ENCODE measurements at regions not wholly inside any gene's neighbourhood (a gene's known extent, or its start where the extent isn't known, plus 50 kb on each side); places are given as distances from the start of the nearest gene placed in this dataset.

DNA sequence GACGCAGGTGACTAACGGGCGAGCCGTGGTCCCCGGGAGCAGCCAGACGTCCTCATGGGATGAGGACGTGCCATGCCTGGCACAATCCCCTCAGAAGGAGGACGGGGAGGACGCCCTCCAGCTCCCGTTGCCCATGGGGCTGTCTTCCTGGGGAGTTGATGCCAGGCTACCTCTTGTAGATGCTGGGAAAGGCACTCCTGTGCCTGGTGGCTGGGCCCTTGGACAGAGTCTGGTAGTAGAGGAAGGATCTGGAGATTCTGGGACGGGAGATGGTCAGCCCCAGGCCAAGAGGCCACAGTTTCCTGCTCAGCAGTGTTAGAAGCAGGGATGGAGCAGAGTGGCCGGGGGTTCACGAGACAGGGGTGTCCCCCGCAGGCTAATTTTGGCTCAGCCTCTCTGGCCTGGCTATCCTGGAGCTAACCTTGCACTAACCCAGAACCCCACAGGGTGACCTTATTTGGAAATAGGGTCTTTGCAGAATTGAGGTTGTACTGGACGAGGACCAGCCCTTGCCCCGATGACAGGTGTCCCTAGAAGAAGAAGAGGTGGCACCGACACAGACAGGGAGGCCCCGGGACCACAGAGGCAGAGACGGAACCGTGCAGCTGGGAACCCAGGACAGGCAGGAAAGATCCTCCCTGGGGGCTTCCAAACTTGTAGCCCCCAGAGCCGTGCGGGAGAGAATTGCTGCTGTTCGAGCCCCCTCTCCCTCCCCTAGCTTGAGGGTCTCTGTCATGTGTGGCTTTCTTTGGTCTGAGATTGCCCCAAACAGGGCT lies 50.1 kb upstream of the ADRA2C start:
- no peaks in the 10 kb centered on the region for H3K27me3 ChIP-seq
- H3K4me3 ChIP-seq = no peak overlapping the region
- no peak for DNase-seq
- no peaks in the 10 kb centered on the region for H3K9me3 ChIP-seq
- H3K27ac ChIP-seq = no peak overlapping the region
- TF ChIP-seq, protein P1, sequence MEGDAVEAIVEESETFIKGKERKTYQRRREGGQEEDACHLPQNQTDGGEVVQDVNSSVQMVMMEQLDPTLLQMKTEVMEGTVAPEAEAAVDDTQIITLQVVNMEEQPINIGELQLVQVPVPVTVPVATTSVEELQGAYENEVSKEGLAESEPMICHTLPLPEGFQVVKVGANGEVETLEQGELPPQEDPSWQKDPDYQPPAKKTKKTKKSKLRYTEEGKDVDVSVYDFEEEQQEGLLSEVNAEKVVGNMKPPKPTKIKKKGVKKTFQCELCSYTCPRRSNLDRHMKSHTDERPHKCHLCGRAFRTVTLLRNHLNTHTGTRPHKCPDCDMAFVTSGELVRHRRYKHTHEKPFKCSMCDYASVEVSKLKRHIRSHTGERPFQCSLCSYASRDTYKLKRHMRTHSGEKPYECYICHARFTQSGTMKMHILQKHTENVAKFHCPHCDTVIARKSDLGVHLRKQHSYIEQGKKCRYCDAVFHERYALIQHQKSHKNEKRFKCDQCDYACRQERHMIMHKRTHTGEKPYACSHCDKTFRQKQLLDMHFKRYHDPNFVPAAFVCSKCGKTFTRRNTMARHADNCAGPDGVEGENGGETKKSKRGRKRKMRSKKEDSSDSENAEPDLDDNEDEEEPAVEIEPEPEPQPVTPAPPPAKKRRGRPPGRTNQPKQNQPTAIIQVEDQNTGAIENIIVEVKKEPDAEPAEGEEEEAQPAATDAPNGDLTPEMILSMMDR (IDR thresholded peaks at IDR 0.05) = no peak
- intact Hi-C loops (cut with DNase I) = no loop called here
- no peaks in the 10 kb centered on the region for H3K36me3 ChIP-seq
- H3K4me1 ChIP-seq = no peaks in the 10 kb centered on the region
- H3K9ac ChIP-seq (ENCODE audit: low read depth in 2 of 2, low read length in 2 of 2) = no peak overlapping the region

DNA sequence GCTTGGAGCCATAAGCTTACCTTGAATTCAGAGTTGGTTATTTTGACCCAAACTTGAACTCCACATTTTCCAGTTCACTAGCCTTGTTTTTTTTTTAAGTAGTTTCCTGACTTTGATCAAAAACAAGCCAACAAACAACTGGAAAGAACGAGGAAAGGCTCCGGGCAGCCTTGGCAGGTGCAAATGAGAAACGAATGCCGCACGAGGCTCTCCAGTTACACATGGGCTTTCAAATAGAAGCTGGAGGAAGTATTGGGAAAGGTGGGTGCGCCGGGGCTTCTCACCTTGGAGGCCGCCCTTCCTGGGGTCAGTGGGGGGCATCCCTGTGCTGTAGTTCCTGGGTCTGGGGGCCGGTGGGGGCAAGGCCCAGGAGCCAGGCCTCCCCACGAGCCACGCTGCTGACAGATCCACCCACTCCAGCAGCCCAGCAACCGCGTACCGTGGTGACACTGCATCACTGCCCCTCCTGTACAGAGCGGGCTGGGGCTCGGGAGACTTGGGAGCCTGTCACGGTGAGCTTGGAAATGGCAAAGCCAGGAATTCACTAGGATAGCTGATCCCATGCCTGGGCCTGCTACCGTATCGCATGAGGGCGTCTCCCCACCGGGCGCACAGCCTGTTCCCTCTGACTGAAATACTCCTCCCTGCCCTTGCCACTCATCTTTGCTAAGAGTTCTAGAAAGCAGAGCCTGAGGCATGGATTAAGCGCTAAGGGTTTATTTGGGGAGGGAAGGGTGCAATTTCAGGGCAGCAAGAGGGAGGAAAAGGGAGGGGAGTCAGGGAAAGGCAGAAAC lies 50.9 kb upstream of the ADRA2C start:
- Histone ChIP-seq H3K36me3 (no peaks in the 10 kb centered on the region), H3K27me3 (no peaks in the 10 kb centered on the region), H3K9me3 (no peaks in the 10 kb centered on the region), H3K4me1 (no peaks in the 10 kb centered on the region), H3K9ac (ENCODE audit: low read depth in 2 of 2, low read length in 2 of 2) (no peak overlapping the region), H3K4me3 (no peak overlapping the region), H3K27ac (no peak overlapping the region)
- TF ChIP-seq, protein P1 (IDR thresholded peaks at IDR 0.05) = no peak
- DNase-seq = no peak
- intact Hi-C loops (cut with DNase I) = no loop called here

DNA sequence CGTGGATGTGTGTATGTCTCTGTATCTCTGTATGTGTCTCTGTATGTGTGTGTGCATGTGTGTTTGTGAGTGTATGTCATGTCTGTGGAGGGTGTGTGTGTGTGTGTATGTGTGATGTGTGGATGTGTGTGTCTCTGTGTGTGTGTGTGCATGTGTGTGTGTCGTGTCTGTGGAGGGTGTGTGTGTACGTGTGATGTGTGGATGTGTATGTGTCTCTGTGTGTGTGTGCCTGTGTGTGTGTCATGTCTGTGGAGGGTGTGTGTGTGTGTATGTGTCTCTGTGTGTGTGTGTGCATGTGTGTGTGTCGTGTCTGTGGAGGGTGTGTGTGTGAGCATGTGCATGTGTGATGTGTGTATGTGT lies 51.6 kb upstream of the ADRA2C start:
- intact Hi-C loops (cut with DNase I) = no loop called here
- no peak overlapping the region for H3K27ac ChIP-seq

DNA sequence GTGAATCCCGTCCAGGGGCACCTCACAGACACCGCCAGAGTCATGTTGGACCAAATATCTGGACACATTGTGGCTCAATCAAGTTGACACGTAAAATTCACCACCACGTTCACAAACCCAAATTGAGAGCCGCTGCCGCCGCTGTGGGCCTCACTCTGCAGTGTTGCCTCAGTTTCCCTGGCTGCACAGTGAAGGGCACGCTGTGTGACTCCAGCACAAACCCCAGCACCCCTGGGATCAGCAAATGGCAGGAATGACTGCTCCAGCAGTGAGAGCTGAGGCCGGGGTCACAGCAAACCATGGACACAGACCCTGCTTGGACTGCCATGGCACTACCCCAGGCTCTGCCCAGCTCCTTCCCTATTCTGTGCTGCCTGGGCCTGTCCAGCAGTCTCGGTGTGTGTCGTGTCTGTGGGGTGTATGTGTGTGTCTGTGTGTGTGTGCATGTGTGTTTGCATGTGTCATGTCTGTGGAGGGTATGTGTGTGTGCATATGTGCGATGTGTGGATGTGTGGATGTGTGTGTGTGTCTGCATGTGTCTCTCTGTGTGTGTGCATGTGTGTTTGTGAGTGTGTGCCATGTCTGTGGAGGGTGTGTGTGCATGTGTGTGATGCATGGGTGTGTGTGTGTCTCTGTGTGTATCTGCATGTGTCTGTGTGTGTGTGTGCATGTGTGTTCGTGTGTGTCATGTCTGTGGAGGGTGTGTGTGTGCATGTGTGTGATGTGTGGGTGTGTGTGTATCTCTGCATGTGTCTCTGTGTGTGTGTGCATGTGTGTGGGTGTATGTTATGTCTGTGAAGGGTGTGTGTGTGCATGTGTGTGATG lies 52.2 kb upstream of the ADRA2C start:
- Histone ChIP-seq H3K4me1 (no peaks in the 10 kb centered on the region), H3K9ac (ENCODE audit: low read depth in 2 of 2, low read length in 2 of 2) (no peak overlapping the region), H3K9me3 (no peaks in the 10 kb centered on the region), H3K36me3 (no peaks in the 10 kb centered on the region), H3K4me3 (no peak overlapping the region), H3K27me3 (no peaks in the 10 kb centered on the region), H3K27ac (no peak overlapping the region)
- TF ChIP-seq, protein P1 (IDR thresholded peaks at IDR 0.05) = no peak
- intact Hi-C loops (cut with DNase I) = no loop called here
- no peak for DNase-seq

More for the DNA sequence above, 51.6 kb upstream of the ADRA2C start:
- no peak for DNase-seq
- no peak overlapping the region for H3K9ac ChIP-seq (ENCODE audit: low read depth in 2 of 2, low read length in 2 of 2)
- no peaks in the 10 kb centered on the region for H3K9me3 ChIP-seq
- H3K36me3 ChIP-seq = no peaks in the 10 kb centered on the region
- H3K4me3 ChIP-seq = no peak overlapping the region
- TF ChIP-seq, protein P1 (IDR thresholded peaks at IDR 0.05) = no peak
- H3K27me3 ChIP-seq = no peaks in the 10 kb centered on the region
- no peaks in the 10 kb centered on the region for H3K4me1 ChIP-seq

DNA sequence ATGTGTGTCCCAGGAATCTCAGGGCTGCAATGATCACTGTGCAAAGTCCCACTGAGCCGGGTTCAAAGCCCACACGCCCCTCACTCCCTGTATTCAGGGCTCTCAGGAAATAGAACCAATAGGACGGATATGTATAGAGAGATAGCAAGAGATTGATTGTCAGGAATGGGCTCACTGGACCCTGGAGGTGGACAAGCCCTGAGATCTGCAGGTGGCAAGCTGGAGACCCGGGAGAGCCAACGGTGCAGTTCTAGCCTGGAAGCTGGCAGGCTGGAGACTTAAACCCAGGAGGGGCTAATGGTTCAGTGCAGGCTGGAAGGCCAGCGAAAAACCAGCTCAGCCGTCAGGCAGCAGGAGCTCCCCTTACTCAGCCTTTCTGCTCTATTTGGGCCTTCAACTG lies 52.8 kb upstream of the ADRA2C start:
- TF ChIP-seq, protein P1 (IDR thresholded peaks at IDR 0.05) = no peak
- H3K27me3 ChIP-seq = no peaks in the 10 kb centered on the region
- H3K4me1 ChIP-seq = no peaks in the 10 kb centered on the region
- no peak overlapping the region for H3K27ac ChIP-seq
- no peak overlapping the region for H3K9ac ChIP-seq (ENCODE audit: low read depth in 2 of 2, low read length in 2 of 2)
- no peaks in the 10 kb centered on the region for H3K36me3 ChIP-seq
- intact Hi-C loops (cut with DNase I) = no loop called here
- H3K4me3 ChIP-seq = no peak overlapping the region
- DNase-seq = no peak
- H3K9me3 ChIP-seq = no peaks in the 10 kb centered on the region

Measured in colonic mucosa (tissue), 4 donors.